GM18907 (cell line): ENCODE measurements at regions not wholly inside any gene's neighbourhood (a gene's known extent, or its start where the extent isn't known, plus 50 kb on each side); places are given as distances from the start of the nearest gene placed in this dataset.
"Not testable (repeated sequence)": the region's sequence is repeated elsewhere in the genome, so short reads cannot be mapped to it uniquely, and the experiment has no call there.

Experiments used
- ATAC-seq: cut with Tn5 transposase; IDR thresholded peaks from one replicate; pipeline ENCODE4 v1.9.1; 2021; ENCODE audit warnings: mild to moderate bottlenecking, moderate library complexity; ENCODE audit not compliant: unreplicated experiment

GRCh38 chr11:92168936-92169335 lies 55.7 kb upstream of the FAT3 start:
- ATAC-seq = no peak

GRCh38 chr11:92167571-92167970 lies 57.0 kb upstream of the FAT3 start:
- ATAC-seq = no peak

GRCh38 chr11:92166335-92166734 lies 58.3 kb upstream of the FAT3 start:
- ATAC-seq = no peak

- ATAC-seq = no peak
Measured at GRCh38 chr11:92163879-92164278, 60.7 kb upstream of the FAT3 start.

GRCh38 chr11:92162776-92163175 lies 61.8 kb upstream of the FAT3 start:
- no peak for ATAC-seq

- ATAC-seq = no peak
Measured at GRCh38 chr11:92159931-92160330, 64.7 kb upstream of the FAT3 start.

- not testable (repeated sequence) for ATAC-seq
Measured at GRCh38 chr11:92157390-92157789, 67.2 kb upstream of the FAT3 start.

GRCh38 chr11:92154611-92155010 lies 70.0 kb upstream of the FAT3 start:
- ATAC-seq = no peak

- ATAC-seq = no peak
Measured at GRCh38 chr11:92154110-92154509, 70.5 kb upstream of the FAT3 start.

- no peak for ATAC-seq
Measured at GRCh38 chr11:92153542-92153941, 71.1 kb upstream of the FAT3 start.

GRCh38 chr11:92152245-92152644 lies 72.4 kb upstream of the FAT3 start:
- no peak for ATAC-seq

GRCh38 chr11:92149996-92150395 lies 74.6 kb upstream of the FAT3 start:
- ATAC-seq = no peak

GRCh38 chr11:92141725-92142124 lies 82.9 kb upstream of the FAT3 start:
- ATAC-seq = no peak

GRCh38 chr11:92141159-92141558 lies 83.5 kb upstream of the FAT3 start:
- no peak for ATAC-seq

GRCh38 chr11:92140021-92140420 lies 84.6 kb upstream of the FAT3 start:
- ATAC-seq = no peak

- ATAC-seq = no peak
Measured at GRCh38 chr11:92138296-92138695, 86.3 kb upstream of the FAT3 start.

GRCh38 chr11:92137747-92138146 lies 86.9 kb upstream of the FAT3 start:
- no peak for ATAC-seq

GRCh38 chr11:92136797-92137196 lies 87.8 kb upstream of the FAT3 start:
- ATAC-seq = no peak

GRCh38 chr11:92131289-92131865 lies 93.2 kb upstream of the FAT3 start:
- no peak for ATAC-seq

- ATAC-seq = no peak
Measured at GRCh38 chr11:92130421-92130831, 94.2 kb upstream of the FAT3 start.

GRCh38 chr11:92129811-92130210 lies 94.8 kb upstream of the FAT3 start:
- no peak for ATAC-seq

GRCh38 chr11:92128026-92128425 lies 96.6 kb upstream of the FAT3 start:
- no peak for ATAC-seq

GRCh38 chr11:92125321-92125720 lies 99.3 kb upstream of the FAT3 start:
- no peak for ATAC-seq
